ENCODE measurements at regions not wholly inside any gene's neighbourhood (a gene's known extent, or its start where the extent isn't known, plus 50 kb on each side); places are given as distances from the start of the nearest gene placed in this dataset.

DNA sequence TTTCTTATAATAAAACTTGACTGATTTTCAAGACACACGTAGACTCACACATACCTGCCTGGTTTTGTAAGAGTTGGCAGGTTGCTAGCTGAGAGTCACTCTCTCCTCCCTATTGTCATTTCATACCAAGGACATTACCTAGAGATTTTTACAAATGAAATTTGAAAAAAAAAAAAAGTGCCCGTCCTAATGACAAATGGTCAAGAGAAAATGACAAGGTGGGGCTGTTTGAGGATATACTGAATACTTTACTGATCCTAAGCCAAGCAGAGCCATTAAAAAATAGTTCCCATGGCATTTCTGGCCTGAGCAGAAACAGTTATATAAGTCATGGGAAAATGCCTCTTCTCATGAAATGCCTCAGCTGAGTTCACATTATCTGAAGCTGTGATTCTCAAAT is 150.2 kb downstream of the DYRK2 start:
- DNase-seq, result no peak

DNA sequence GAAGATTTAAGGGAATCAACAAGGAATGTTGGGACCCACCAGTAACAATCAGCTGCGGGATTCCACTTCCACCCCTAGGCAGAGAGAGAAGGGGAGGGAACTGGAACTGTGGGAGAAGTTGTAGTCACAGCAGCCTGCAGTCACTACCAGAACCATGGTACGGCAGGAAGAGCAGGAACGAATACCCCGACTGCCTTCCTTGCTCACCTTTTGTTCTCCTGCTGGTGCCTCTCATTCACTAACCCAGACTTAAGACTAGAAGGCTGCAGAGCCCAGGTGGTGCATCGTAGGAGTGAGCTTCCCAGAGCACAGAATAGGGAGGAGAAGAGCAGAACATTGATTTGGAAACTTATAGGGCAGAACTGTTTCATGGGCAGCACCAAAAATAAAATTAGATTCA is 154.2 kb downstream of the DYRK2 start:
- no peak for DNase-seq

DNA sequence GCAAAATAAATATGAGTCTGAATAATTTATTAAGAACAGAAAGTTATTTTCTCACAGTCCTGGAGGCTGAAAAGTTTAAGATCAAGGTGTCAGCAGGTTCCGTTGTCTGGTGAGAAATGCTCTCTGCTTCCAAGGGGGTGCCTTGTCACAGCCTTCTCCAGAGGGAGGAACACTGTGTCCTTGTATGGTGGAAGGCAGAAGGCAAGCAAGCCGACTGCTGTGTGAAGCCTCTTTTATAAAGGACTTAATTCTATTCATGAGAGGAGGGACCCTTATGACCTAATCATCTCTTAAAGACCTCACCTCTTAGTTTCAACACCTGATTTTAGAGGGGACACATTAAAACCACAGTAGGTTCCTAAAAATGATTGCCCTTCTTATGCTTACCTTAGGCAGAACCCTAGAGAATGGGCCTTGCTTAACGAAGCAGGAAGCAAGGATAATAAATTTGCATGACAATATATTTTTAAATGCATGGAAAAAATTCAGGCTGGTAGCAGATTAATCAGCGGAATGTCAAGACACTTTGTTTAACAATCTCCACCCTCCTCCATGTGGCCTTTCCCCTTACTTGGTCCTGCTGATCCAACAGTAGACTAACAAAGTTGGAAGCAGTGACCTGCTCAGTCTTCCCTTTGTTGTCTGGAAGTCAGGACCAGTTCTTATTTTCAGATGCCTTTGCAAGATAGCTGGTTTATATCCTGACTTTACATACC is 154.9 kb downstream of the DYRK2 start:
- no peak for DNase-seq

DNA sequence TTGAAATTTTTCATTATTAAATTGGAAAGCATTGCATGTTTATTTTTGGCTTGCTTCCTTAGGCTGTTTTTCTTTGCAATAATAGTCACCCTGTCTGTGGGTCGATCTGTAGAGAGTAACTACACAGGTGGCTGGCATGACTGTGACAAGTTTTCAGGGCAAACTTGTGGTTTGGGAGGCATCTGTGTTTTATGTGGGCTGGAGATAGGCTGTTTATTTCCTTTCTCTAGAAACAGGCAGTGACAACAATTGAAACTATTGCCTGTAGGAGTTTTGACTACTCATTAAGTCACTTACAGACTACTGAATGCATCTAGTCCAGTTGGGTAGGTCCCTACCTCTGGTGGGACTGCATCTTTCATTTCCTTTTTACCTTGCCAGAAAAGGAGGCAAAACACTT is 155.6 kb downstream of the DYRK2 start:
- no peak for DNase-seq

DNA sequence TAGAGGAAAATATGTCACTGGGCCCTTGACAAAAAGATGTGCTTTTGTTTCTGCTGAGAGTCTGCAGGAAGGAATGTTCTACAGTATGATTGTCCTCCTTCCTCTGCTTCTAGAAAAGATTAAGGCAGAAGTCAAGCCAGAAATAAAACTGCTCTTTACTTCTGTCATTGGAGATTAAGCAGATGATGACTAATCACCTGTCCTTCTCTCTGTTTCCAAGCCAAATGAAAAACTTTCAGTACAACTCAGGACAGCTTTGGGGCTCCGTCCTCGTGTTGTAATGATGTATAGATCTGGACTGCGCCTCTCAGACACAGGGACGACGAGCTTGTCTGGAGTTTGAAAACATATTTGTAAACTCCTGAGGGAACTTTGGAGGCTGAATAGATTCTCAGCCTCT is 159.3 kb downstream of the DYRK2 start:
- DNase-seq, result no peak

DNA sequence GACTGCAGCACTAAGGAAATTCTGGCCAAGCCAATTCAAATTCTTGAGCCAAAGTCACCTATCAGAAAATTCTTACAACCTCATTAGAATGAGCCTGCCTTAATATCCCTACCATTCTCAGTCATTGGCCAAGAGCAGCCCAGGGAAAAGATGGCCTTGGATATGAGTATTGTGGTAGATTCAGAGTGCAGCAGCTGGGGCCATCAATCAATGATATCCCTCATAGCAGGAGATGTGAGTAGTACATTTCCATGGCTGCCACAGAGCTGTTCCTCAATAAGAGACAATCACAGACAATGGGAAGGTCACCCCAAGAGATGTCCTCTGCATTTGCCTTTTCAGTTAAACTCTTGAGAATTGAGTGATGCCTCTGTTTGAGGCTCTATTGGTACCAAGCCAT is 161.6 kb downstream of the DYRK2 start:
- no peak for DNase-seq

DNA sequence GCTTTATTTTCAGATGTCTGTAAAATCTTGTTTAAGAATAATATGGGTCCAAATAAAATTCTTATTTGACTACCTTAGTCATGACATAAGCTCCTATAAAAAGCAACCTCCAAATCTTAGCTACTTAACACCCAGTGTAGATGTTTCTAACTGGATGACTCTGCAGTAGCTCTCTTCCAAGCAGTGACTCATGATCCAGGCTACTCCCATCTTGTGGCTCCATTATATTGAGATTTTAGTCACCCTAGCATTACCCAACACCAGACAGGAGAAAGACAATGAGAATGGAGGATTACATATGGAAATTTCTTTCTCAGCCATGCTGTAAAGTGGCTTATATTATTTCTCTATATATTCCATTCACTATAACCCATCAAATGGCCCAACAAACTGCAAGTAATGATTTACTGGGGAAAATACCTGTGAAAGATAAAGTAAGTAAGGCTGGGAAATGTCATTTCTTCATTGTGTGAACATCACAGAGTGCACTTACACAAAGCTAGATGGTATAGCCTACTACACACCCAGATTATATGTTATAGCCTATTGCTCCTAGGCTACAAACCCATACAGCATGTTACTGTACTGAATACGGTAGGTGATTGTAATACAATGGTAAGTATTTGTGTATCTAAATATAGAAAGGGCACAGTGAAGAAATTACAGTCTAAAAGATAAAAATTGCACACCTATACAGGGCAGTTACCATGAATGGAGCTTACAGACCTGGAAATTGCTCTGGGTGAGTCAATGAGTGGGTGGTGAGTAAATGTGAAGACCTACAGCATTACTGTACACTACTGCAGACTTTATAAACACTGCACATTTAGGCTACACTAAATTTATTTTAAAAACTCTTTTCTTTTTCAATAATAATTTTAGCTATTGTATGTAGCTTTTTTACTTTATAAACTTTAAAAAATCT is 163.2 kb downstream of the DYRK2 start:
- DNase-seq, result no peak

DNA sequence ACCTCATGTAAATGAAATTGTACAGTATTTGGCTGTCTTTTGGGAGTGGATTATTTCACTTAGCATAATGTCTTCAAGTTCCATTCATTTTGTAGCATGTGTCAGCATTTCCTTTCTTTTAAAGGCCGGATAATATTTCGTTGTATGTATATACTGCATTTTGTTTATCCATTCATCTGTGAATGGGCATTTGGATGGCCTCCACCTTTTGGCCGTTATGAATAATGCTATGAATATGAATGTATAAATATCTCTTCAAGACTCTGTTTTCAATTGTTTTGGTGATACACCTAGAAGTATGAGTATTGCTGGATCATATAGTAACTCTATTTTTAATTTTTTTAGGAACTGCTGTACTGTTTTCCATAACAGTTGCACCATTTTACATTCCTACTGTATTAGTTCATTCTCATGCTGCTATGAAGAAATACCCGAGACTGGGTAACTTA is 164.9 kb downstream of the DYRK2 start:
- DNase-seq, result no peak

DNA sequence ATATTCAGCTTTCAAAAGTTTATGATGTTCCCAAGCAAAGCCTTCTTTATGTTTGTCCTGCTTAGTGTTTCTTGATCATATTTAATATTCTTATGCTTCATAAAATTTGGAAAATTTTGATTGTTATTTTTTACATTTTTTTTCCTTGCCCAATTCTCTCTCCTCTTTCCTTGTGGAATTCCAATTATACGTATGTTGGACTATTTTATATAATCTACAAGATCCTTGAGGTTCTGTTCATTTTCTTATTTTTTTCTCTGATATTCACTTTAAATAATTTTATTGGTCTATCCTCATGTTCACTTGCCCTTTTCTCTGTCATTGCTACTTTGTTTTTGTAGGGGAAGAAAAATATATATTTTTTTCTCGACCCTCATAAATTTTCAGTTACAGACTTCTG is 167.7 kb downstream of the DYRK2 start:
- no peak for DNase-seq

DNA sequence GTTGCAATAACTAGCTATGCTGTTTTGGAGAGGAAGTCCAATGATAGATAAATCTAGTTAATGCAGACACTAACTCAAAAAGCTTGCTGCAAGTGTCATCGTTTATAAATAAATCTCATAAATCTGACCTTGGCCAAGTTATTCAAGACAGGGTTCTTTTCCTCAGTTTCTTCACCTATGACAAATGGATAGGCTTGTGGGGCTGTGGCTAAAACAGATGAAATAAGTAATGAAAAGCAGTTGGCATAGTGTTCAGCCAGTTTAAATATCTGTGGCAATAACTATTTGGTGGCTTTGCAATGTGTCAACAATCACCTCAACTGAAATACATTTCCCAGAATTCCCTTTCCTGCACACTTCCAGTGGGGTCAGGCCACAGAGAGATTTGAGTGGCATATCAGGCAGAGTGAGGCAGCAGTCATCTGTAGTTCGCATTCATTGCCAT is 169.9 kb downstream of the DYRK2 start:
- DNase-seq, result no peak

DNA sequence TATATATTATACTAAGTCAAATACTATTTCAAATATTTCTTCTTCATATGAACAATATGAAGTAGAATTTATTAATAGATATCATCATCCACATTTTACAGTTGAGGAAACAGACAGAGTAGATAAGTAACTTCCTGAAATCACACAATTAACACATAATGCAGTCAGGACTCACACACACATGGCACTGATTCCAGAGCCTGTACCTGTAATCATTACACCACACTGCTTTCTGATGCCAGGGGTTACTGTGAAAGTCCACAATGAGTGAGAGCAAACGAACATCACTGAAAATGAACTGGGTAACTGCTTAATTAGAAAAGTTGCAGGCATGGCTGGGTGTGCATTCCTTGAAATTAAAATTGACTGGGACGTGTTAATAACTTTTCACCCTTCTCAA is 169.3 kb upstream of the IFNG-AS1 start:
- DNase-seq, result no peak

DNA sequence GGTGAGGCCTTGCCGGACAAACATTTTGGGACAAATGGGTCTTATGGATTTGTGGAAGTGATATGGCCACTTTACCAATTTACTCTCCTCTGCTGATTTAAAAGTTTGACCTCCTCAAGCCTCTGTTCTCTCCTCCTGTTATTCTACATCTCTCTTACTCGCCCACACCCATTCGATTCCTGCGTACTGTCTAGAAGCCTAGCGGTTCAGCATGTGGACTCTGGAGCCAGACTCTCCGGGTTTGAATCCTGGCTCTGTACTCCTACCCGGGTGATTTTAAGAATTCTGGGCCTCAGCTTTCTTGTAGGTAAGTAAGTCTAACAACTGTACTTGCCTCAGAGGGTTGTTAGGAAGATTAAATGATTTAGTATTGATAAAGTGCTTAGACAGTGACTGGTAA is 168.6 kb upstream of the IFNG-AS1 start:
- no peak for DNase-seq

DNA sequence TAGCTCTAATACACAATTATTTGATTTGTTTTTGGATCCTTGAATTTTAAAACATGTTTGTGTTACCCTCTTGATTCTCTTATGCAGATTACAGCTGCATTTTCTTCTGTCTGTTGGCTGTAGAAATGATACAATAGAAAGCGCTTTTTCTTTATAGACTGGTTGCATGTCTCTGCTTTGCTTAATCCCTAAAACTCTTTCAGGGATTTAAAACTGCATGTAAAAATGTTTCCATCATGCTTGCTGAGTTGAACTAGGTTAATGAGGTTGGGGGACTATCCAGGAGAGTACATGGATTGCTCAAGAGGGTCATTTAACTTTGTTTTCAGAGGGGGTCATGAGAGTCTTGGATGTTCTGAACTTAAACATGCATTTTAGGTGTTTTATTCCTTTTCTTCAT is 166.4 kb upstream of the IFNG-AS1 start:
- DNase-seq, result no peak

DNA sequence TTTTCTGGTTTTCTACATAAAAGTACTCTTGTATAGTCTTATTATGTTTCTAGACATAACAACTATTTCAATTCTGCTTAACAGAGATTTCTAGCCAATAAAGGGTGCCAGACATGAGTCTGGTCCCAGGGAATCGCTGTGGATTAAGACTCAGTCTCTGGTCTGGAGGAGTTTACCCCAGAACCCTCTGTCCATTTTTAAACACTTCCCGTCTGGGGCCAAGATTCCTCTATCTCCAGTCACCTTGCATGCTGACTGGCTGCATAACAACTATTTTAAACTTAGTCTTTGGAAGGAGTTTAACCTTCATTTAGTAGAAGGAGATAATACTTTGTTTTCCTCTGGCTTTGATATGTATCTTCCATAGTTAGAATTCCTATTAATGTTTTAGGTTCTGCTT is 163.1 kb upstream of the IFNG-AS1 start:
- no peak for DNase-seq

DNA sequence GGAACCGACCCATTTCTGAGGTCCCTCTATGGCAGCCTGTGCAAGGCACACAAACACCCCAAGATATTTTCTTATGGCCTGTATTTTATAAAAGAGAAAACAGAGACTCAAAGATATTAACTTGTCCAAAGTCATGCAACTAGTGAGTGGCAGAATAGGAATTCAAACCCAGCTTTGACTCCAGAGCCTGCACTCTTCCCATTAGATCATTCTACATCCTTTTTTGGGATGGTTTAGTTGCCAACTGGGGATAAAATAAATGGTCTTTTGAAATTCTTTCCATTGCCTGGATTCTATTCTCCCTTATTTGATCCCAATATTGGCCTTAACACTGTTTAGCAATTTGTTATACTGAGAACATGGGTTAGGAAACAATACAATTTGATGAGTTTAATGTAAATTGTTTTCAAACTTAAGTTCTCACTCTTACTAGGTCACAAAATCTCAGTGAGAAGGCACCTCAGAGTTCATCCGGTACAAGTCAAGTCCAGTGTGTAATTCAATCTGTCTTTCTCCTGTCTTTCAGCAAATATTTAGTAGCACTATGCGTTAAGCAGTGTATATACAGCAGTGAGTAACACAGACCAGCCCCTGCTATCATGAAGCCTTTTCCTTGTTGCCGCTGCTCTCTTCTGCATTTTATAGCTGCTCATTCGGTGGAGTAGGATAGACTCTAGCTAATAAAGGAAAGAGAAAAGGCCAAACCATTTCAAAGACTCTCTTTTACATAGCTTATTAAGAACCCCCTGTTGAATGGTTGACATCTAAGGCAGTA is 162.1 kb upstream of the IFNG-AS1 start:
- DNase-seq, result no peak

DNA sequence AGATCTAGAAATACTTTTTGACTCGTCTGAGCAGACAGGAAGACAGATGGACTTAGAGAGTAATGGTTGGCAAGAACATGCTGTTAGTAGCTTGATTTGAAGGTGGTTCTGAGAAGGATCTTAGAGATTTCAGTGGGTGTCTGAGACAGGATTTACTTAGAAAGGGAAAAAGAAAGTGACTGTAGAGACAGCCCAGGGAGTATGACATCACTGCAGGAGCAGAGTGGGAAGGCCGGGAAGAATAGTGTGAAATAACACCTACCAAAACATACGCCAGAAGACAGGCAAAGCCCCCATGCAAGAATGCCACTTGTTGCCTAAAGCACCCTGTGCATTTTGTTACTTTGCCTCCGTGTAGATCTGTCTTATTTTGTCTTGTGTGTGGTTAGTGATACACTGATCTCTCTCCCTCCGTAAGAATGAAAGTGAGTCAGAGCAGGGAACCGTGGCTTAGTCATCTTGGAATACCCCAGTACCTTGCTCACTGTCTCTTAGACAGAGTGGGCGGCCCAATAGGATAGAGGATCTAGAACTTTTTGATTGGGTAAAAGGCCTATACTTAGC is 161.3 kb upstream of the IFNG-AS1 start:
- no peak for DNase-seq

DNA sequence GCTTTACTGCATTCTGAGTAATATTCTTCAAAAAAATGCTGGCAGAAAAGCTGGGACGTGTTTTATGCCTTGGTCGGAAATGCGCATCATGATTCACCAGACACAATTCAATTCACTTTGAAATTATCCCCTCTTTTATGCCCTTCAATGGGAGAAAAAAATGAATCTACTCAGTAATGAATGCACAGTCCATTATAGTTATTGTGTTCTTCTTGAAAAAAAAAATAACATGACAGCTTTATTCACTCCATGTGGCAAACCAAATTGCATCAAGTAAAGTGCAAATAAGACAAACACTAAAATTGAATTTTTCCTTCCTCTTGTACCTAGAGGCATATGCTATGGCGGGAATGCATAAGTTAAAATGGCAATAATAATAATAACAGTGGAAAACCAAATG is 159.4 kb upstream of the IFNG-AS1 start:
- DNase-seq, result no peak

DNA sequence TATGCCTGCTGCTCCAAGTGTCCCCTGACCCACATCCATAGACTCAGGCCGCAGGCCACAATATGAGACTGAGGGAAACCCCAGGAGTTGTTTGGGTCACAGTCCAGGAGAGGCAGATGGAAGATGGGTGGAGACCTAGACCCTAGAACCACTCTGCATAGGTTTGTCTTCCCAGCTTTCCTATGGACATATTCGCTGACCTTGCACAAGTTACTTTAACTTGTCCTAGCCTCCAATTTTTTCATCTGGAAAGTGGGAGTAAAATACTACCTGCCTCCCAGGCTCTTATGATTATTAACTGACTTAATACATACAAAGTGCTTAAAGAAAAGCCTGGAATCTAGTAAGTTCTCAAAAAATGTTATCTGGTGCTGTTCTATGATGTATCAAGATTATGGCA is 157.1 kb upstream of the IFNG-AS1 start:
- DNase-seq, result no peak

DNA sequence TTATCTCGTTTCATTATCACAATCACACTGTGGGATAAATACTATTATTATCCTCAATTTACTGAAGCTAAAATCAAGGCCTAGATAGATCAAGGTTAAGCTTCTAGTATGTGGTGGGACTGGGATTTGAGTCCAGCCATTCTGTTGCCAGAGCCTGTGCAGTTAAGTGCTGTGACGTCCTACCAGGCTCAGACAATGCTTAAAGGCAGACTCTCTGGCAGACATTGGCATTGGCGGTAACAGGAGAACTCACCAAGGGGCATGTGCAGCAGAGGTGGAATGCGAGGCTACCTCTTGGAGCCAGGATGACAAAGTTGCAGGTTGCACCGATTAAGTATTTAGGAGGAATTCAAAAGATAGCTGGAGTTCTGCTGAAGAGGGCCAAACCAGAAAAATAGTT is 155.6 kb upstream of the IFNG-AS1 start:
- no peak for DNase-seq

DNA sequence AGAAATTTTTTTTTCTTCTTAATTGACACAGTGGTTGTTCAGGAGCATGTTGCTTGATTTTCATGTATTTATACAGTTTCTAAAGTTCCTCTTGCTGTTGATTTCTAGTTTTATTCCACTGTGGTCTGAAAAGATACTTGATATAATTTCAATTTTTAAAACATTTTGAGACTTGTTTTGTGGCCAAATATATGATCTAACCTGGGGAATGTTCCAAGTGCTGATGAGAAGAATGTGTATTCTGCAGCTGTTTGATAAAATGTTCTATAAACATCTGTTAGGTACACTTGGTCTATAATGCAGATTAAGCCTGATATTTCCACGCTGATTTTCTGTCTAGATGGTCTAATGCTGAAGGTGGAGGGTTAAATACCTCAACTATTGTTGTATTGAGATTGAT is 151.4 kb upstream of the IFNG-AS1 start:
- DNase-seq, result no peak

DNA sequence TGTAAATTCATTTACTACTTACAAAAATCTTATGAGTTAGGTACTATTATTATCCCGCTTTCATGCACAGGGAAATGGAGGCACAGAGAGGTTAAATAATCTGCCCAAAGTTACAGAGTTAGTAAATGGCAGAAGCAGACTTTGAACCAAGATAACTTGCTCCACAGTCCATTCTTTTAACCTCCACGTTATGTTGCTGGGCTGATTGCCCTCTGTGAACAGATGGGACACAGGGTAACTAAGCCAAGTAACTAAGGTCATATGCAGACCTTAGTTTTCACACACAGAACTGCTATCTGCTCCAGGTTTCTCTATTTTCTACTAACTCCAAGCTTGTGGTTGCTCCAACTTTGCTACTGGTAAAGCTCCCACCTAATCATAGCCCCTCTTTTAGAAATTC is 147.1 kb upstream of the IFNG-AS1 start:
- DNase-seq, result no peak

DNA sequence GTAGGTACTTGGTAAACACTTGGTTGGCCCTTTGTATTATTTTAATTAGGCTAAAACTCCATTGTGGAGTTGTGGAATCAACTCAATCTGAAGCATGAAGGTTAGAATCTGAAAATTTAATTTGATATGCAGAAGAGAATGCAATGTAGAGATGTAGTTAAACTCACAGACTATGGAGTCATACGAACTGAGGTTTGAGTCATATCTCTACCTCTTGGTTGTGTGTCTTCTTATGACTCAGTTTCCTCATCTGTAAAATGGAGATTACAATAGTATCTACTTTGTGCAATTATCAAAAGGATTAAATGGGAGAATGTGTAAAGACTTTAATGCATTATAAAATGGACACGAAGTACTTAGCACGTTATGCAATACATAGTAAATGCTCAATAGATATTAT is 146.0 kb upstream of the IFNG-AS1 start:
- no peak for DNase-seq

DNA sequence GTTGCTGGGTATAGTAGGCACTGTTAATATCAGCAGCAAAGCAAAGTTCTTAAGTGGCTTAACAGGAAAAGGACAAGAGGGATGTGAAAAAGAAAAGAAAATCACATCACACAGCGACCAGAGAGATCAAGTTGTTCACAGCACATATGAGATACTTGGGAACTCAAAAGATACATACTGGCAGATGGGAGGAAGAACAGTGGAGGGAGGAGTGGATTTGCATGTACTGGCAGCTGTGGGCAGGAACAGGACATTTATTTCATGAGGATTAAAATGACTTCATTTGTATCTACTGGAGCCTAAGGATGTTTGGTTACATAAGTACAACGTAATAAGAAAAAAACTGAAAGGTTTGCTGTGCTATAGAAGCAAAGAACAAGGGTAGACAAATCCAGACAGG is 136.5 kb upstream of the IFNG-AS1 start:
- DNase-seq, result no peak
